ENCODE measurements at regions not wholly inside any gene's neighbourhood (a gene's known extent, or its start where the extent isn't known, plus 50 kb on each side); places are given as distances from the start of the nearest gene placed in this dataset.

GRCh38 chr5:5699062-5699461 is 276.6 kb downstream of the ICE1 start:
- no peaks in the 10 kb centered on the region for H3K27me3 ChIP-seq (ENCODE audit: control insufficient read depth, insufficient read depth, low read length)
- no peak overlapping the region for H3K27ac ChIP-seq (ENCODE audit: low read length)
- H3K9me3 ChIP-seq (ENCODE audit: control insufficient read depth, low read depth, low read length) = peaks cover 13% of the 10 kb centered on the region
- no peak overlapping the region for H3K4me3 ChIP-seq (ENCODE audit: low read length)
- H3K36me3 ChIP-seq (ENCODE audit: control insufficient read depth, low read depth, low read length) = no peaks in the 10 kb centered on the region
- no peak overlapping the region for H3K9ac ChIP-seq (ENCODE audit: low read length)
- H3K4me1 ChIP-seq (ENCODE audit: control insufficient read depth, low read depth, low read length) = peaks cover 17% of the 10 kb centered on the region

DNA sequence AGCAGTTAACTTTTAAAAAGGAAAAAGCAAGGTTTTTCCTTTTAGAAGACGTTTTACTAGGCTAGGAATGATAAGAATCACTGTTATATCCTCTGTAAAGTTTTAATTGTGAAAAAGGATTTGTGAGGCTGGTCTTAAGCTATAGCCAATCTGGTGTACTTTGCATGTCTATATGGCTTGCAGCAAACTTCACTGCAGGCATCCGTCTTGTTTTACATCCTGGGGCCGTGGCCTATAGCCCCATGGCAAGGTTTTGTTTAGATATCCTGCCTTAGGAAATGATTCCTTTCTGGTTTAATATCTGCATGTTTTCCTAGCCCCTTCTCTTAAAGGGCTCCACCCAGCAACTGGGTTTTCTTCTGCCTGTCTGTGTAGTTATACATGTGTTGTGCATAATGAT is 272.8 kb downstream of the ICE1 start:
- Histone ChIP-seq H3K36me3 (ENCODE audit: control insufficient read depth, low read depth, low read length) (no peaks in the 10 kb centered on the region), H3K9me3 (ENCODE audit: control insufficient read depth, low read depth, low read length) (peaks cover 13% of the 10 kb centered on the region), H3K4me1 (ENCODE audit: control insufficient read depth, low read depth, low read length) (peaks cover 21% of the 10 kb centered on the region), H3K9ac (ENCODE audit: low read length) (peak overlapping the region; percentile 23), H3K27me3 (ENCODE audit: control insufficient read depth, insufficient read depth, low read length) (no peaks in the 10 kb centered on the region), H3K27ac (ENCODE audit: low read length) (peak overlapping the region; percentile 69), H3K4me3 (ENCODE audit: low read length) (peak overlapping the region; percentile 1)

DNA sequence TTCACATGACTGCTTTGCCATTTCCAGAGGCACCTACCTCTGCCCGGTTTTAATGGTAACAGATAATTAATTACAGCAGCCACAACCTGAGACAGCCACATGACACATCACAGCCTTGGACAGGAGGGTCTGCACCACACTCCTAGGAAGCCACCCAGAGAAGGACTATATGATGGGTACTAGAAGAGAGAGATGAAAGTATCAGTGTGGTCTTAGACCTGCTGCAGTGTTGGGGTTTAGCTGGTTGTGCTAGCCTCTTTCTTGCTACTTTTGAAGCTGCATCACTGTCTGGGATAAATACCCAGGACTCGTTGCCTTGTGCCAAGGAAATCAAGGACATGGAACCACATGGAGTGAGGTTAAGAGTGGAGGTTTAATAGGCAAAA is 266.4 kb downstream of the ICE1 start:
- H3K4me3 ChIP-seq (ENCODE audit: low read length) = no peak overlapping the region
- H3K9ac ChIP-seq (ENCODE audit: low read length) = no peak overlapping the region
- H3K9me3 ChIP-seq (ENCODE audit: control insufficient read depth, low read depth, low read length) = no peaks in the 10 kb centered on the region
- no peak overlapping the region for H3K27ac ChIP-seq (ENCODE audit: low read length)
- peaks cover 2% of the 10 kb centered on the region for H3K4me1 ChIP-seq (ENCODE audit: control insufficient read depth, low read depth, low read length)
- no peaks in the 10 kb centered on the region for H3K36me3 ChIP-seq (ENCODE audit: control insufficient read depth, low read depth, low read length)
- H3K27me3 ChIP-seq (ENCODE audit: control insufficient read depth, insufficient read depth, low read length) = no peaks in the 10 kb centered on the region

DNA sequence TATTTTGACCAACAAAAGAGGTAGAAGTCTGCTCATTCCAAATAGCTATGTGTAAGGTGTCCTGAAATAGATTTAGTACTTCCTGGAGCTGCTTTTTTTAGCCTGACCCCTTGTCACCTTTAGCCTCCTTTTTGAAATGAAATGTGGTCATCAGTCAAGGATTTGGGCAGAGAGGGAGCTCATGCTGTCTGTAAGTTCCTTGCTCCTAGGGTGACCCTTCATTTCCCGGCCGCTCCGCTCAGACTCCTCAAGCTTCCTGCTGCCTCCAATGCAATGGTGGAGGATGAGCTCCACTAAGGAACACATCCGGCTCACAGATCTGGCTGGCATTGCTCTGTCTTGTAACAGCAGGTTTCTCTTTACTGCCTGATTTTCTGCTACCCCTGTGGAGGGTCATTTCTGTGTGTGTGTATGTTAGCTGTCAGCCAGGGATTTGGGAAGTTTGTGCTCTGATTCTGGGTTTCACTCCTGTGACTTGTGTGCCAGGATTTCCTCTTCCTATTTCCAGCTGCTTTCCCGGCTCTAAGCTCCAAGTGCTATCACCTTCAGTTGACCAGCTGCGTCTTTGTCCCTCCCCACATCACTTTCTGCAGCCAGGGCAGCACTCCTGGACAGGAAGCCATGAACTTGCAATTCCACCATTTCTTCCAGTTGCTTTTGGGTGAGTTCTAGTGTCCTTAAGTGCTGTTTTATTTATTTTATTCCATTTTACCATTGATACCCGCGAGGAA is 265.9 kb downstream of the ICE1 start:
- Histone ChIP-seq H3K4me1 (ENCODE audit: control insufficient read depth, low read depth, low read length) (no peaks in the 10 kb centered on the region), H3K36me3 (ENCODE audit: control insufficient read depth, low read depth, low read length) (no peaks in the 10 kb centered on the region), H3K4me3 (ENCODE audit: low read length) (no peak overlapping the region), H3K9ac (ENCODE audit: low read length) (no peak overlapping the region), H3K27ac (ENCODE audit: low read length) (no peak overlapping the region), H3K27me3 (ENCODE audit: control insufficient read depth, insufficient read depth, low read length) (no peaks in the 10 kb centered on the region), H3K9me3 (ENCODE audit: control insufficient read depth, low read depth, low read length) (no peaks in the 10 kb centered on the region)

DNA sequence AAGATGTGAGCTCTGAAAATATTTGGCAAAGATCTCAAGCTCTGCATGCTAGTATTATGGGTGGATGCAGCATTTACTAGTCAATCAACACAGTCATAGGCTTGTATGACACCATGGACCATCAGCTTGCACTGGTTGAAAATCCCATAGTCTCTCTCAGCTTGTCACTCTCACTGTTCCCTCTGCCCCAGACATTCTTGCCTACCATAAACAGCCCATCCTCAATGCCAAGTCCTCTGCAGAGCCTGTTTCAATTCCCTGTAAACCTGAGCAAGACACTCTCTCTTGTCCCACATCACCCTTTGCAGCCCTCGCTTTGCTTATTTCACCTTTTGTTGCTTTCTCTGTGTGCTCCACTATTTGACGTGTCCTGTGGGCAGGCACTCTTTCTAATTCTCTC is 264.6 kb downstream of the ICE1 start:
- Histone ChIP-seq H3K36me3 (ENCODE audit: control insufficient read depth, low read depth, low read length) (no peaks in the 10 kb centered on the region), H3K9me3 (ENCODE audit: control insufficient read depth, low read depth, low read length) (no peaks in the 10 kb centered on the region), H3K27me3 (ENCODE audit: control insufficient read depth, insufficient read depth, low read length) (no peaks in the 10 kb centered on the region), H3K9ac (ENCODE audit: low read length) (no peak overlapping the region), H3K27ac (ENCODE audit: low read length) (no peak overlapping the region), H3K4me3 (ENCODE audit: low read length) (no peak overlapping the region), H3K4me1 (ENCODE audit: control insufficient read depth, low read depth, low read length) (no peaks in the 10 kb centered on the region)

DNA sequence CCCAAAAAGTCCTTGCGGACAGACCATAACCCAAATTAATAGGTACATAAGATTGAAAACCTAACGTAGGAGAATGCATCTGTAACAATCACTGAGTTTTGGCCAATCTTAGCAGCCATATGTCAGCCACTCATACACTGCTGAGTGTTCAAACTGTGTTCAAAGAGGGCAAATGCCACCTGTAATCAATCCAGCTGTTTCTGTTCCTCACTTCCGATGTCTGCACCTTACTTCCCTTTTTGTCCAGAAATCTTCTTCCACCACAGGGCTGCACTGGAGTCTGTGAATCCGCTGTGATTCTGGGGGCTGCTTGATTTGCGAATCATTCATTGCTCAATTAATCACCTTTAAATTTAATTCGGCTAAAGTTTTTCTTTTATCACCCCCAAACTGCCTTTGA is 263.9 kb downstream of the ICE1 start:
- no peak overlapping the region for H3K4me3 ChIP-seq (ENCODE audit: low read length)
- no peaks in the 10 kb centered on the region for H3K27me3 ChIP-seq (ENCODE audit: control insufficient read depth, insufficient read depth, low read length)
- no peaks in the 10 kb centered on the region for H3K36me3 ChIP-seq (ENCODE audit: control insufficient read depth, low read depth, low read length)
- no peaks in the 10 kb centered on the region for H3K9me3 ChIP-seq (ENCODE audit: control insufficient read depth, low read depth, low read length)
- H3K4me1 ChIP-seq (ENCODE audit: control insufficient read depth, low read depth, low read length) = no peaks in the 10 kb centered on the region
- H3K27ac ChIP-seq (ENCODE audit: low read length) = no peak overlapping the region
- H3K9ac ChIP-seq (ENCODE audit: low read length) = no peak overlapping the region

DNA sequence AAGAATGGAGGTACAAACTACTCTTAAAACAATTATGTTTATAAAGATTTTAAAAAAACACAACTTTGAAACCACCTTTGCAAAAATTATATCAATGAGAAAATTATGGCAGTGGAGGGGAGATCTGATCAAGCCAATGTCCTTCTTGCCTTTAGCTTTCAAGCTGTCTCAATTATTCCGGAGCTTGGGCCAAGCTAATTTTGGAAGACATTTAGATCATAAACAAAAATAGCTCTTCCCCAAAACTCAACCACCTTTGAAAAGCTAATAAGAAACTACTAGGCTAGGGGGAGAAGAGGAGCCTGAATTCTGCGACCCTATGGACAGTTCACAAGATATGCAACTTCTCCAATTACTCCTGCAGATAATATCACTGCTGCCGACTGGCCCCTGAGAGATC is 263.3 kb downstream of the ICE1 start:
- Histone ChIP-seq H3K9me3 (ENCODE audit: control insufficient read depth, low read depth, low read length) (no peaks in the 10 kb centered on the region), H3K27ac (ENCODE audit: low read length) (no peak overlapping the region), H3K36me3 (ENCODE audit: control insufficient read depth, low read depth, low read length) (no peaks in the 10 kb centered on the region), H3K27me3 (ENCODE audit: control insufficient read depth, insufficient read depth, low read length) (no peaks in the 10 kb centered on the region), H3K4me3 (ENCODE audit: low read length) (no peak overlapping the region), H3K9ac (ENCODE audit: low read length) (no peak overlapping the region), H3K4me1 (ENCODE audit: control insufficient read depth, low read depth, low read length) (no peaks in the 10 kb centered on the region)

- H3K27me3 ChIP-seq (ENCODE audit: control insufficient read depth, insufficient read depth, low read length) = no peaks in the 10 kb centered on the region
- no peaks in the 10 kb centered on the region for H3K4me1 ChIP-seq (ENCODE audit: control insufficient read depth, low read depth, low read length)
- no peak overlapping the region for H3K27ac ChIP-seq (ENCODE audit: low read length)
- H3K36me3 ChIP-seq (ENCODE audit: control insufficient read depth, low read depth, low read length) = no peaks in the 10 kb centered on the region
- no peaks in the 10 kb centered on the region for H3K9me3 ChIP-seq (ENCODE audit: control insufficient read depth, low read depth, low read length)
- no peak overlapping the region for H3K9ac ChIP-seq (ENCODE audit: low read length)
- H3K4me3 ChIP-seq (ENCODE audit: low read length) = no peak overlapping the region
Measured at GRCh38 chr5:5683174-5683573, 260.7 kb downstream of the ICE1 start.

- Histone ChIP-seq H3K9ac (ENCODE audit: low read length) (no peak overlapping the region), H3K27me3 (ENCODE audit: control insufficient read depth, insufficient read depth, low read length) (no peaks in the 10 kb centered on the region), H3K36me3 (ENCODE audit: control insufficient read depth, low read depth, low read length) (no peaks in the 10 kb centered on the region), H3K4me1 (ENCODE audit: control insufficient read depth, low read depth, low read length) (no peaks in the 10 kb centered on the region), H3K4me3 (ENCODE audit: low read length) (no peak overlapping the region), H3K9me3 (ENCODE audit: control insufficient read depth, low read depth, low read length) (no peaks in the 10 kb centered on the region), H3K27ac (ENCODE audit: low read length) (no peak overlapping the region)
Measured at GRCh38 chr5:5678909-5679308, 256.4 kb downstream of the ICE1 start.

DNA sequence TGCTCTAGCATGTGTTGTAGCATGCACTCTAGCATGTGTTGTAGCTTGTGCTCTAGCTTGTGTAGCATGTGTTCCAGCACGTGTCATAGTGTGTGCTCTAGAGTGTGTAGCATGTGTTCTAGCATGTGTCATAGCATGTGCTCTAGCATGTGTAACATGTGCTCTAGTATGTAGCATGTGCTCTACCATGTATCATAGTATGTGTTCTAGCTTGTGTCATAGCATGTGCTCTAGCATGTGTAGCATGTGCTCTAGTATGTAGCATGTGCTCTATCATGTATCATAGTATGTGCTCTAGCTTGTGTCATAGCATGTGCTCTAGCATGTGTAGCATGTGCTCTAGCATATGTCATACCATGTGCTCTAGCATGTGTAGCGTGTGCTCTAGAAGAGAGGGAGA is 255.3 kb downstream of the ICE1 start:
- Histone ChIP-seq H3K4me1 (ENCODE audit: control insufficient read depth, low read depth, low read length) (no peaks in the 10 kb centered on the region), H3K9me3 (ENCODE audit: control insufficient read depth, low read depth, low read length) (no peaks in the 10 kb centered on the region), H3K9ac (ENCODE audit: low read length) (no peak overlapping the region), H3K27ac (ENCODE audit: low read length) (no peak overlapping the region), H3K36me3 (ENCODE audit: control insufficient read depth, low read depth, low read length) (no peaks in the 10 kb centered on the region), H3K27me3 (ENCODE audit: control insufficient read depth, insufficient read depth, low read length) (no peaks in the 10 kb centered on the region), H3K4me3 (ENCODE audit: low read length) (no peak overlapping the region)

- H3K36me3 ChIP-seq (ENCODE audit: control insufficient read depth, low read depth, low read length) = no peaks in the 10 kb centered on the region
- no peak overlapping the region for H3K9ac ChIP-seq (ENCODE audit: low read length)
- H3K4me3 ChIP-seq (ENCODE audit: low read length) = no peak overlapping the region
- H3K4me1 ChIP-seq (ENCODE audit: control insufficient read depth, low read depth, low read length) = peaks cover 10% of the 10 kb centered on the region
- H3K27ac ChIP-seq (ENCODE audit: low read length) = no peak overlapping the region
- no peaks in the 10 kb centered on the region for H3K27me3 ChIP-seq (ENCODE audit: control insufficient read depth, insufficient read depth, low read length)
- H3K9me3 ChIP-seq (ENCODE audit: control insufficient read depth, low read depth, low read length) = no peaks in the 10 kb centered on the region
Measured at GRCh38 chr5:5676218-5676617, 253.7 kb downstream of the ICE1 start.

DNA sequence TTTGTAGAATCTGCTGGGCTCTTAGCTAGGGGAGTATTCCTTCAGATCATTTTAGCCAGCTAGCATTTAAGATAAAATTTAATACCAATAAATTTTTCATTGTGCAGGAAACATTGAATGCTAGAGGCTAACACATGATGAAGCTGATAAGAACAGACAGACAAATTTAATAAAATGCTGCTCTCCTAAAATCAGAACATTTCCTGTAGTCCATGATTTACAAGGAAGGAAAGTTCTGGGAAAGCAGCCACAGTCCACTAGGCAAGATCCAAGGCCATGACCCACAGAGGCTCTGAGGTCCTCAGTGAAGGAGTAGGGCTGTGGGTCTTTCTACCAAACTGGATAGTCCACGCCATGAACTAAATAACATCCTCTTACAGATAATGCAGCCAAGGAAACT is 253.0 kb downstream of the ICE1 start:
- Histone ChIP-seq H3K4me3 (ENCODE audit: low read length) (no peak overlapping the region), H3K9ac (ENCODE audit: low read length) (no peak overlapping the region), H3K27me3 (ENCODE audit: control insufficient read depth, insufficient read depth, low read length) (no peaks in the 10 kb centered on the region), H3K4me1 (ENCODE audit: control insufficient read depth, low read depth, low read length) (peaks cover 10% of the 10 kb centered on the region), H3K9me3 (ENCODE audit: control insufficient read depth, low read depth, low read length) (no peaks in the 10 kb centered on the region), H3K27ac (ENCODE audit: low read length) (no peak overlapping the region), H3K36me3 (ENCODE audit: control insufficient read depth, low read depth, low read length) (no peaks in the 10 kb centered on the region)
